SJCRH30 (cell line): ENCODE measurements at regions not wholly inside any gene's neighbourhood (a gene's known extent, or its start where the extent isn't known, plus 50 kb on each side); places are given as distances from the start of the nearest gene placed in this dataset.
"Not testable (repeated sequence)": the region's sequence is repeated elsewhere in the genome, so short reads cannot be mapped to it uniquely, and the experiment has no call there.

Source experiments
- DNase-seq, 2 experiments: peaks; one replicate each; pipeline ENCODE4 v3.0.0-alpha.2; 2015 to 2020
- H3K27ac ChIP-seq: fragments of 250-450 bp; sonication (Bioruptor Pico); 2 replicates; pipeline ENCODE4 v1.5.1; 2020; ENCODE audit warnings: mild to moderate bottlenecking, moderate library complexity
- H3K27me3 ChIP-seq: fragments of 250-450 bp; sonication (Bioruptor Pico); 2 replicates; pipeline ENCODE4 v1.5.1; 2020; ENCODE audit warnings: mild to moderate bottlenecking, moderate library complexity
- H3K36me3 ChIP-seq: fragments of 250-450 bp; sonication (Bioruptor Pico); 2 replicates; pipeline ENCODE4 v1.5.1; 2020; ENCODE audit warnings: mild to moderate bottlenecking, moderate library complexity
- H3K4me1 ChIP-seq: fragments of 250-450 bp; sonication (Bioruptor Pico); 2 replicates; pipeline ENCODE4 v1.5.1; 2020; ENCODE audit warnings: mild to moderate bottlenecking, moderate library complexity
- H3K4me3 ChIP-seq: fragments of 250-450 bp; sonication (Bioruptor Pico); 2 replicates; pipeline ENCODE4 v1.5.1; 2020; ENCODE audit warnings: mild to moderate bottlenecking, moderate library complexity
- H3K9me3 ChIP-seq: fragments of 250-450 bp; sonication (Bioruptor Pico); replicated peaks from 2 replicates; pipeline ENCODE4 v1.5.1; 2020; ENCODE audit warnings: mild to moderate bottlenecking, moderate library complexity

- H3K27me3 ChIP-seq: no peaks in the 10 kb centered on the region
- H3K27ac ChIP-seq: no peak overlapping the region
- no peaks in the 10 kb centered on the region for H3K4me1 ChIP-seq
- no peaks in the 10 kb centered on the region for H3K36me3 ChIP-seq
- no peak for DNase-seq
- no peak overlapping the region for H3K4me3 ChIP-seq
- H3K9me3 ChIP-seq: no peaks in the 10 kb centered on the region
Measured at GRCh38 chr10:36564433-36564832, 561.0 kb upstream of the ANKRD30A start.

GRCh38 chr10:36559412-36560400, 565.7 kb upstream of the ANKRD30A start:
- Histone ChIP-seq H3K36me3 (no peaks in the 10 kb centered on the region), H3K27me3 (no peaks in the 10 kb centered on the region), H3K4me1 (peaks cover 11% of the 10 kb centered on the region), H3K4me3 (no peak overlapping the region), H3K27ac (no peak overlapping the region), H3K9me3 (no peaks in the 10 kb centered on the region)
- DNase-seq: no peak

- no peak overlapping the region for H3K27ac ChIP-seq
- H3K4me3 ChIP-seq: no peak overlapping the region
- no peaks in the 10 kb centered on the region for H3K9me3 ChIP-seq
- no peak for DNase-seq
- no peaks in the 10 kb centered on the region for H3K27me3 ChIP-seq
- peaks cover 14% of the 10 kb centered on the region for H3K4me1 ChIP-seq
- H3K36me3 ChIP-seq: no peaks in the 10 kb centered on the region
Measured at GRCh38 chr10:36556468-36556867, 568.9 kb upstream of the ANKRD30A start.

GRCh38 chr10:36555036-36555435, 570.4 kb upstream of the ANKRD30A start:
- peak; percentile 26 to 55 for DNase-seq
- H3K27ac ChIP-seq: peak overlapping the region; percentile 50

GRCh38 chr10:36547965-36548364, 577.4 kb upstream of the ANKRD30A start:
- Histone ChIP-seq H3K36me3 (no peaks in the 10 kb centered on the region), H3K27me3 (no peaks in the 10 kb centered on the region), H3K27ac (no peak overlapping the region), H3K4me3 (no peak overlapping the region), H3K4me1 (no peaks in the 10 kb centered on the region), H3K9me3 (no peaks in the 10 kb centered on the region)
- no peak for DNase-seq

More at GRCh38 chr10:36555036-36555435, 570.4 kb upstream of the ANKRD30A start:
- Histone ChIP-seq H3K4me1 (peaks cover 14% of the 10 kb centered on the region), H3K9me3 (no peaks in the 10 kb centered on the region), H3K4me3 (no peak overlapping the region), H3K36me3 (no peaks in the 10 kb centered on the region), H3K27me3 (no peaks in the 10 kb centered on the region)

GRCh38 chr10:36542493-36542892, 582.9 kb upstream of the ANKRD30A start:
- Histone ChIP-seq H3K4me3 (no peak overlapping the region), H3K36me3 (no peaks in the 10 kb centered on the region), H3K27ac (no peak overlapping the region), H3K4me1 (no peaks in the 10 kb centered on the region), H3K27me3 (no peaks in the 10 kb centered on the region), H3K9me3 (no peaks in the 10 kb centered on the region)
- no peak for DNase-seq

GRCh38 chr10:36540611-36541010, 584.8 kb upstream of the ANKRD30A start:
- no peak for DNase-seq
- Histone ChIP-seq H3K4me3 (no peak overlapping the region), H3K9me3 (no peaks in the 10 kb centered on the region)

GRCh38 chr10:36538953-36539586, 586.3 kb upstream of the ANKRD30A start:
- Histone ChIP-seq H3K4me1 (peaks cover 13% of the 10 kb centered on the region), H3K27ac (no peak overlapping the region), H3K9me3 (no peaks in the 10 kb centered on the region), H3K36me3 (no peaks in the 10 kb centered on the region), H3K27me3 (no peaks in the 10 kb centered on the region), H3K4me3 (no peak overlapping the region)
- peak in 1 of 2 experiments; percentile 15 for DNase-seq

More at GRCh38 chr10:36540611-36541010, 584.8 kb upstream of the ANKRD30A start:
- no peaks in the 10 kb centered on the region; the same call in 1 of the 2 replicates for H3K4me1 ChIP-seq
- H3K36me3 ChIP-seq: no peaks in the 10 kb centered on the region
- H3K27me3 ChIP-seq: no peaks in the 10 kb centered on the region
- H3K27ac ChIP-seq: no peak overlapping the region

GRCh38 chr10:36534471-36535002, 590.9 kb upstream of the ANKRD30A start:
- Histone ChIP-seq H3K27me3 (no peaks in the 10 kb centered on the region), H3K9me3 (no peaks in the 10 kb centered on the region), H3K4me1 (peaks cover 13% of the 10 kb centered on the region), H3K4me3 (no peak overlapping the region), H3K36me3 (no peaks in the 10 kb centered on the region), H3K27ac (no peak overlapping the region)
- DNase-seq: peak; percentile 82 to 89

- Histone ChIP-seq H3K4me3 (no peak overlapping the region), H3K27ac (no peak overlapping the region), H3K36me3 (no peaks in the 10 kb centered on the region), H3K4me1 (peaks cover 13% of the 10 kb centered on the region), H3K9me3 (no peaks in the 10 kb centered on the region), H3K27me3 (no peaks in the 10 kb centered on the region)
- no peak for DNase-seq
Measured at GRCh38 chr10:36533861-36534260, 591.5 kb upstream of the ANKRD30A start.

GRCh38 chr10:36533316-36533715, 592.1 kb upstream of the ANKRD30A start:
- no peak overlapping the region for H3K27ac ChIP-seq
- no peak for DNase-seq

GRCh38 chr10:36531621-36532020, 593.8 kb upstream of the ANKRD30A start:
- Histone ChIP-seq H3K27me3 (no peaks in the 10 kb centered on the region), H3K4me3 (no peak overlapping the region), H3K4me1 (peaks cover 13% of the 10 kb centered on the region), H3K27ac (no peak overlapping the region), H3K36me3 (no peaks in the 10 kb centered on the region), H3K9me3 (no peaks in the 10 kb centered on the region)
- DNase-seq: no peak

More at GRCh38 chr10:36533316-36533715, 592.1 kb upstream of the ANKRD30A start:
- peaks cover 13% of the 10 kb centered on the region for H3K4me1 ChIP-seq
- no peaks in the 10 kb centered on the region for H3K36me3 ChIP-seq
- H3K27me3 ChIP-seq: no peaks in the 10 kb centered on the region
- H3K9me3 ChIP-seq: no peaks in the 10 kb centered on the region
- H3K4me3 ChIP-seq: no peak overlapping the region

- DNase-seq: no peak
- H3K9me3 ChIP-seq: no peaks in the 10 kb centered on the region
- no peaks in the 10 kb centered on the region for H3K36me3 ChIP-seq
- no peak overlapping the region for H3K4me3 ChIP-seq
- H3K27ac ChIP-seq: no peak overlapping the region
- no peaks in the 10 kb centered on the region for H3K27me3 ChIP-seq
- no peaks in the 10 kb centered on the region for H3K4me1 ChIP-seq
Measured at GRCh38 chr10:36526033-36526432, 599.4 kb upstream of the ANKRD30A start.

GRCh38 chr10:36524126-36524525, 601.3 kb upstream of the ANKRD30A start:
- not testable (repeated sequence) for DNase-seq, H3K27ac ChIP-seq, H3K4me1 ChIP-seq, H3K4me3 ChIP-seq, H3K27me3 ChIP-seq, H3K36me3 ChIP-seq, H3K9me3 ChIP-seq

- H3K4me3 ChIP-seq: no peak overlapping the region
- no peak overlapping the region for H3K27ac ChIP-seq
- no peaks in the 10 kb centered on the region for H3K27me3 ChIP-seq
- H3K4me1 ChIP-seq: peaks cover 5% of the 10 kb centered on the region; the same call in 1 of the 2 replicates
- DNase-seq: no peak
- H3K36me3 ChIP-seq: no peaks in the 10 kb centered on the region
- H3K9me3 ChIP-seq: no peaks in the 10 kb centered on the region
Measured at GRCh38 chr10:36519909-36520308, 605.5 kb upstream of the ANKRD30A start.
